Bone marrow (tissue), 2 donors: ENCODE measurements at regions not wholly inside any gene's neighbourhood (a gene's known extent, or its start where the extent isn't known, plus 50 kb on each side); places are given as distances from the start of the nearest gene placed in this dataset.
A peak's percentile ranks its signal among the peaks of the same experiment; 100 is the strongest.

ENCODE experiments used
- DNase-seq, 2 donors: peaks; one replicate each; lab custom pipeline; 2025; lab: John Stamatoyannopoulos, UW

DNA sequence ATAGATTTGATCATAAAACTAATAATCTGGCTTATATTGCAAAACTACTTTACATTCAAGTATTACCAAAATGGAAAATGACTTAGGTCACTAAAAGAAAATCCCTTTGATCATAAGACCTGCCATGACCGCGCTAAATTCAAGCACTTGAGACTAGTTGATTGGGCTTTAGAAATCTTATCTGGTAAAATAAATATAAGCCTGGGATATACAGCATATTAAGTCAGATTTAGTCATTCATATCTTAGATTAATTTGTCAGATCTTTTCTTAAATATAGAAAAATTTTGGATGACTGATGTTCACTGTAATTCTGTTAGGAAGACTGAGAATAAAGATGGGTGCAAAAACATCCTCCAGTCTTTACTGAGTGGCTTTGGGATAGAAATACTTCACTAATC, 450.0 kb downstream of the HTR7 start:
- DNase-seq = no peak

DNA sequence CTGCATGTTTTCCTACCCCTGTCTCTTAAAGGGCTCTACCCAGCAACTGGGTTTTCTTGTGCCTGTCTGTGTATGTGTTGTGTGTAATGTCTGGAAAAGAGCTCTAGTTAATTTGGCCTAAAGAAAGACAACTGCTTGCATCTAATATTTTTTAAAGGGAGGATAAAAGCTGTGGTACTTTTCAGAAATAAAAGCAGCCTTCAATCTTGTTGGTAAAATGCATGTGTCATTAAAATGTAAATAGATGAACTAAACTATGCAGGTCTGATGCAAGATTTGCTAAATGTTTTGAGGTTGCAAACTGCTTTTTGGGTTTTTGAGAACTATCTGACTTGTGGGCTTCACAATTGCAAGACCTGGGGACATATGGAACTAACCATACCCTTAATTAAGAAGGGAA, 445.3 kb downstream of the HTR7 start:
- DNase-seq = no peak

DNA sequence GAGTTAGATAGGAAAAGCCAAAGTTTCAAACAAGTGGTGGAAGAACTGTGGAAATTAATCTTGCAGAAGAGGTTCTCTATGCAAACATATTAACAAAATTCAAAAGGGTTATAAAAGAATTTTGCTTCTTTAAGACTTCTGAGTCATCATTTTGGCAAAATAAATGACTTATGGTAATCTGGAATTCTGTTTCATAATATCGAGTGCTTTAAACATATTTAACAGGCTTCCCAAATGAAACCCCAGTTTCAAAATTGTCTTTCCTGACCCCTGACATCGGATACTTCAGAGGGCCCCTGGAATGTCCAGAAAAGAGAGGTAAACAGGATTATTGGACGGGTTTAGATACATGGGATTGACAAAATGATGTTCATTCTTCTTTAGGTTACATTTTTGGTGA, 444.6 kb downstream of the HTR7 start:
- no peak for DNase-seq

DNA sequence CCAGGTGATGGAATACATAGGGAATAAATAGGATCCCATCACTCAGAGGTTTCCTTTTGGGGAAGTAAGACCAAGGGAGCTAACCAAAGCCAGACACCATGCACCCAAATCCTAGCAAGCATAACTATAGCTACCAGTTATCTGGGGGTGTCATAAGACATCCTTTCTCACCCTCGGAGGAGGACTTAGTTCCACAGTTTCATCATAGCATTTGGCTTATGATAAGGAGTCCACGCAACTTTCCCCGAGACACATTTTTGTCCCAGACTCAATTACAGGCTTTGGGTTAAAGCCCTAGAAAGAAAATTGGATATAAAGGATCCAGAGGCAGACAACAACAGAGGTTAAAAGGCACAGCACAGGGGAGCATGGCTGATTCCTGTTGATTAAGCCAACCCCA, 442.9 kb downstream of the HTR7 start:
- no peak for DNase-seq

DNA sequence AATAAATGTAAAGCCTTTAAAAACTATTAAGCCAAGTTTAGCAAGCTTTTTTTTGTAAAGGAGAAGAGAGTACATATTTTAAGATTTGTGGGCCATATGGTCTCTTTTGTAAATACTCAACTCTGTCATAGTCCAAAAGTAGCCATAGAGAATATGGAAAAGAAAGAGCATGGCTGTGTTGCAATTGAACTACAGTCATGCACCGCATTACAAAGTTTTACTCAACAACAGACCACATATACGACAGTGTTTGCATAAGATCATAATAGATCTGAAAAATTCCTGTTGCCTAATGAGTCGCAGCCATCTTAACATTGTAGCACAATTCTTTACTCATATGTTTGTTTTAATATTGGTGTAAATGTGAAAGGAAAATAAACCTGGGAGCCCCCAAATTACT, 440.8 kb downstream of the HTR7 start:
- no peak for DNase-seq

DNA sequence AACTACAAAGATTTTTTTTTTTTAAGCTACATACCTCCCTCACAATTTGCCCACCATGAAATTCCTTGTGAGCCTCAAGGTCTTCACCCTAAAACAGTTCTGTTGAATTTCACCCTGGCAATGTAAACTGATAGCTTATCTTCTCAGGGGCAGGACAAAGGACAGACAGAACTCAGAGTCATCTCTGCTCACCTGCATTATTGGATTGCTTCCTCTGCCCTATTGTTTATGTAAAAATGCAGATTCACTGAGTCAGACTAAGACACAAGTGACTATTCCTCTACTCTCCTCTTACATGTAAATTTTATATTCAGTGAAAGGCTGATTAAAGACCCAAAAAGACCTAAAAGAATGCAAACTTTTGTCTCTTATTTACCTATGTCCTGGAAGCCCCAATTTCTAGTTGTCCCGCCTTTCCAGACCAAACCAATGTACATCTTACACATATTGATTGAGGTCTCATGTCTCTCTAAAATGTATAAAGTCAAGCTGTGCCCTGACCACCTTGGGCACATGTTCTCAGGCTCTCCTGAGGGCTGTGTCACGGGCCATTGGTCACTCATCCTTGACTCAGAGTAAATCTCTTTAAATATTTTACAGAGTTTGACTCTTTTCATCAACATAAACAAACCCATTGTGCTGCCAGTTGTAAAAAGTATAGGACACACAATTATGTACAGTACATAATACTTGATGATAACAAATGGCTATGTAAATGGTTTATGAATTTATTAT, 440.2 kb downstream of the HTR7 start:
- no peak for DNase-seq

DNA sequence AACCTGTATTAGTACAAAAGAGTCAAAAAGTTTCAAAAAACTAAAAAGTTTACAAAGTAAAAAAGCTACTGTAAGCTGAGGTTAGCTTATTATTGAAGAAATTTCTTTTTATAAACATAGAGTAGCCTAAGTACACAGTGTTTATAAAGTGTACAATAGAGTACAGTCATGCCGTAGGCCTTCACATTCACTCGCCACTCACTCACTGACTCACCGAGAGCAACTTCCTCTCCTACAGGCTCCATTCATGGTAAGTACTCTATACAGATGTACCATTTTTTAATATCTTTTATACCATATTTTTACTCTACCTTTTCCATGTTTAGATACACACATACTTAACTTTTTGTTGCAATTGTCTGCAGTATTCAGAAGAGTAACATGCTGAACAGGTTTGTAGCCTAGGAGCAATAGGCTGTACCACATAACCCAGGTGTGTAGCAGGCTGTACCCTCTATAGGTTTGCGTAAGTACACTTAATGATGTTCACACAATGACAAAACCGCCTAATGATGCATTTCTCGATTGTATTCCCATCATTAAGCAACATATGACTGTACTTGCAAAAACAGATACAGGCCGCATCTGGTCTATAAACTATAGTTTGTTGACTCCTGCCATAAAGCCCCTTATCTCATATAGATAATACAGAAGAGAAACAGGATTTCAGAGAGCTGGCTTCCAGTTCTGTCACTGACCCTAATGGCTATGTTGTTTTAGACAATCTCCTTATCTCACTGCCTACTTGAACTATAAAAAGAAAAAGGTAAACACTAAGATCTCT, 438.8 kb downstream of the HTR7 start:
- DNase-seq = peak in 1 of 2 donors; percentile 0

DNA sequence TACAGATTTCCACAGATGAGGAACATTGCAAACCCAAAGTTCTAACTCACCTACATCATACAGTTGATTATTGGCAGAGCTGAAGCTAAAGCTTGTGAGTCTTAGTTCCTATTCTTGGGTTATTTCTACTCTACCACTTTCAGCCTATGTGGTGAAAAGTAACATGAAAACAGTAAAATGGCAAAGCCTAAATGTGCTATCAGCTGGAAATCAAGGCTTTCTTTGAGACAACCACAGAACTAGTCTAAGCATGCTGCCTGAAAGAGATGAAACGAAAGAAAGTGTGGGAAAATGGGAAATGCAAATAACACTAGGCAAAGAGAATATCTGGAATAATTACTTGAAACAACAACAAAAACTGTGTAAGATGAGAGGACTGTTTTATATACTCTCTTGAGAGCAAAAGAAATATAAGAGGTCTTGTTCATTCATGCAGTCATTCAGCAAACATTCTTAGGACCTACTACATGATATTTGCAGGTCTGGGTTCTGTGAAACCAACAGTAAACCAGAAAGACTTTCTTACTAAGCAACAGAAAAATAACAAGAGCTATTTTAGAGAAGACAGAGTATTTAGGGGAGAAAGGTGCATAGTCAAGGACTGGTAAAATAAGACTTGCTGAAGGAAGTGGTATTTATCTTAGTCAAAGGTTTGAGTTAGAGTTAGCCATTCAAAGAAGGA, 437.1 kb downstream of the HTR7 start:
- no peak for DNase-seq

DNA sequence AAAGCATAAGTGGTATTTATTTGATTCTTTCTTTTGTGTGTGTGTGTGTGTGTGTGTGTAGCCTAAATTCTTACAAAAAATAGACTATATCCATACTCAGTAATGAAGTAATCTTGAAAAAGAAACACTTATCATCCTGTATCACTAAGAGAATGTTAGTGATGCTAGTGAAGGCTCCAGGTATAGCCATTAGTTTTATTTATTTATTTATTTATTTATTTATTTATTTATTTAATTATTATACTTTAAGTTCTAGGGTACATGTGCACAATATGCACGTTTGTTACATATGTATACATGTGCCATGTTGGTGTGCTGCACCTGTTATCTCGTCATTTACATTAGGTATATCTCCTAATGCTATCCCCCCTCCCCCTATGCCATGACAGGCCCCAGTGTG, 436.0 kb downstream of the HTR7 start:
- no peak for DNase-seq

DNA sequence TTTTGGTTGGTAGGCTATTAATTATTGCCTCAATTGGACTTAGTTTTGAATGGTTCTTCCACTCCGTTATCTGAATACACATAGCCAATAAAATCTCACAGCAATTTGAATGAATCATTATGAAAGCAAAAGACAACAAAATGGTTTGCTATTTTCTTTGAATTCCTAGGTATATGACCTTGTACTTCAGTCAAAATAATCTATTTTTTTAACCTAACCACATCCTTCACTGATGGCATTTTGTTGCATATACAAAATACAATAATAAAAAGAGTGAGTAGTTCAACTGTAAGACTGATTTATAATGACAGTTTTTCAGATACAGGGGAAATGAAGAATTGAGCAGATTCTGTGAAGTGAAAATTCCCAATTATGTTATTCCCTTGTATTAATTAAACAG, 433.1 kb downstream of the HTR7 start:
- no peak for DNase-seq

DNA sequence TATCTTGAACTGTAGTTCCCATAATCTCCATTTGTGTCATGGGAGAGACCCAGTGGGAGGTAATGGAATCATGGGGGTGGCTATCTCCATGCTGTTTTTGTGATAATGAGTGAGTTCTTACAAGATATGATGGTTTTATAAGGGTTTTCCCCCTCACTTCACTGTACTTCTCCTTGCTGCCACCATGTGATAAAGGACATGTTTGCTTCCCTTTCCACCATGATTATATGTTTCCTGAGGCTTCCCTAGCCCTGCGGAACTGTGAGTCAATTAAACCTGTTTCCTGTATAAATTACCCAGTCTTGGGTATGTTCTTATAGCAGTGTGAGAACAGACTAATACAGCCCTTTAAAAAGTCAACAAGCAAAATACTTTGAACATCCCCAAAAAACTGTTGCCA, 427.7 kb downstream of the HTR7 start:
- DNase-seq = peak in 1 of 2 donors; percentile 36

DNA sequence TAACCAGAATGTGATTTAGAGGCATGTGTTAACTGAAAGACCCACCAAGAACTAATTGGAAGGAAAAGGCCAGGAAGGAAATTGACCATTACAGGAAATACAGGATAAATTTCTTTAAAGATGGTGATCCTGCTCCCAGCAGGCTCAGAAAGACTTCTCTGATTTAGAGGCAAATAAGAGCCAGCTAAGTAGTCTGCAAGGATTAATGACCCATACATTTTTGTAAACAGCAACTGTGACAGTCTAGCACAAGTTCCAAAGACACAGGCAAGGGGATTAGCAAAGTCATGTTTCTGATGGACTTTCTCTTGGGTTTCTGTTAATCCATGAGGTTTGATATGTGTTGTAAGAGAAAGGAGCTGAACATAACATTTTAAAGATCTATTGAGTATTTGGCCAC, 425.0 kb downstream of the HTR7 start:
- no peak for DNase-seq

DNA sequence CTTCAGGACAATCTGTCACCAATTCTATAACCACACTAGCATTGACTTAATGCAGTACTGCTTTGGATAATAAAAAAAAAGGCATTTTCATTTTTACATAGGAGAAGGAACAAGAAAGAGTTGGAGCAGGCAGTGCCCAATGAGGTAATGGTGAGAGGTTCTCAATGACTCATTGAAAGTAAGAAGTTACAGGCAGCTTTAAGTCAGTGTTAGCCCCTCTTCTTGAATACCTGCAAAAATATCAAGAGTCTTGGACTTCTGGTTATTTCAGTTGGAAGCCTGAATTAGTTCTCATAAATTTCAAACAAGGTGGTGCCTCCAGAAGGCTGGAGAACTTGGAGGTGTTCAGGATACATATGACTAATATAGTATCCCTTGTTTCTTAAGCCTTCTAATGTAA, 422.5 kb downstream of the HTR7 start:
- DNase-seq = no peak

DNA sequence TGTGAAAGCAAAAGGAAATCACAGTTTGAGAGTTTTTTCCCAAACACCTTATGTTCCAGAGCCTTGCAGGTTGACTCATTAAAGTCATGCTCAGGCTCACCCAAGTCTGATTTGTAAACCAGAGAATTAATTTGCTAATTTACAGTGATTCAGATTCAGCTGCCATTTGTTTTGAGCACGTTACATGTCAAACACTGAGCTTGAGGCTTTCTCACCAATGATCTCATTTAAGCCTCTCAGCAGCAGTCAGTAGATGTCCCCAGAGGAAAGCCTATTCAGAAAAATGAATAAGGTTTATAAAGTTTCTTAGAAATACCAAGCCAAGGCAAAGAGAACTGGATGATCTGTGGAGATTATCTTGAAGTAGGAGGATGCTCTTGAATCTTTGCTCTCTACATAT, 420.4 kb downstream of the HTR7 start:
- no peak for DNase-seq

DNA sequence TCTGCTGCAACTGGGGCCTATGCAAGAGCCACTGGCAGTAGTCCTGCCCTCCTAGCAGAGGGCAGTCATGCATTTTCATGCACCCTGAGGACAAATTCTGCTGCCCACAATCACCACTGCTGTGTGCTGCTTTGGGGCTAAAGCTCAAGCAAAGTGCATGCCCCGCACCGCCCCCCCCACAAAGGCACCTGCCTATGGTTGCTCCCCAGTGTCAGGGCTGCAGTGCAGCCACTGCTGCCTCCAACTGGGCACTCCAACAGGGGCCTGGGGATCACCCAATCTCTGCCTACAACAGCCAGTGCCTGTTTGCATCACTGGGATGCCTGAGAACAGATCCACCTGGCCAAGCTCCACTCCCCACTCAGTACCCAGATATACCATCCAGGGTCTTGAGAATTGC, 417.0 kb downstream of the HTR7 start:
- no peak for DNase-seq

DNA sequence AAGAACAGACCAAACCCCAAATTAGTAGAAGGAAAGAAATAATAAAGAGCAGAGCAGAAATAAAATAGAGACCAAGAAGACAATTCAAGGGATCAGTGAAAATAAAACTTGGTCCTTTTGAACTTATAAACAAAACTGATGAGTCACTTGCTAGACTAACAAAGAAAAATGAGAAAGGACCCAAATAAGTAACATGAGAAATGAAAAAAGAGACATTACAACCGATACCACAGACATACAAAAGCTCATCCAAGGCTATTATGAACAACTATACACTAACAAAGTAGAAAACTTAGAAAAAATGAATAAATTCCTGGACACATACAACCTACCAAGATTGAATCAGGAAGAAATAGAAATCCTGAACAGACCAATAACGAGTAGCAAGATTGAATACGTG, 414.5 kb downstream of the HTR7 start:
- DNase-seq = no peak

DNA sequence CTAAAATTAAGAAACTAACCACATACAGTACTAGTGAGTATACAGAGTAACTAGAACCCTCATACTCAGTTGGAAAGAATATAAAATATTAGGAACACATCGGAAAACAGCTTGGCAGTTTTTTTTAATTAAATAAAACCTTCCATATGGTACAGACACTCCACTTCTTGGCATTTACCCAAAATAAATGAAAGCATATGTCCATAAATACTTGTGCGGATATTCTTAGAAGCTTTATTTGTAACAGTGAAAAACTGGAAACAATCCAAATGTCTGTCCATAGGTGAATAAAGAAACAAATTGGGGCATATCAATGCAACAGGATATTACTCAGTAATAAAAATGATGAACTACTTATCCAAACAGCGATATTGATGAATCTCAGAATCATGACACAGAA, 410.0 kb downstream of the HTR7 start:
- no peak for DNase-seq

DNA sequence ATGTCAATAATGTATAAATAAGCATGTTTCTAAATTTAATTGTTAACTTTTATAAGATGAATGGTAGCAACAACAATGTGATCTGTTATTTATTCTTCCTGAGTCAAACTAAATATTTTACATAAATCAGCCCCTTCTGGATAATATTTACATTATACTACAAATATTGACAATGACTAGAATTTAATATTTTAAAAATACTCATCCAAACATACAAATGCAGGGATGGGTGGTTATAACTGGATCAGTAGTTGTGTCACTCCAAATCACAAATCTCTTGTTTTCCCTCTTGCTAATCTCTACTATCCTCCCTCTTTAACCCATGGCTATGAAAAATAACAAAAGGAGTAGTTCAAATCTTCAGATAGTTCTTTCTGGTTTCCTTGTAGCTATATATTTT, 407.0 kb downstream of the HTR7 start:
- DNase-seq = no peak

DNA sequence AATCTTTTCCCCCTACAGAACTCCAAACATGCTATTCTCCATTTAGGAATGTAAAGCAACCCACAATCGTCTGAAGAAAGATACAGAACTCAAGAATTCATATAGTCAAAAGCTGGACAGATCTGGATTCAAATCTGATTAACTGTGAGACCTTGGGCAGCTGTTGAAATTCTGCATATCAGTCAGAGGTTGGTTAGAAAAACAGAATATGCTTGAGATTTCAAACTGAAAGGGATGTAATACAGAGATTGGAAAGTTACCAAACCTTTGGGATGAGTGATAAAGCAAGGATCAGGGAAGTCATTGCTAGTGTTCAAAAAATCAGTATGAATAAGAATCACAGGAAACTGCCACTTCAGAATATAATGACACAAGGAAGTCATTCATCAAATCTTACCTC, 406.6 kb downstream of the HTR7 start:
- no peak for DNase-seq

DNA sequence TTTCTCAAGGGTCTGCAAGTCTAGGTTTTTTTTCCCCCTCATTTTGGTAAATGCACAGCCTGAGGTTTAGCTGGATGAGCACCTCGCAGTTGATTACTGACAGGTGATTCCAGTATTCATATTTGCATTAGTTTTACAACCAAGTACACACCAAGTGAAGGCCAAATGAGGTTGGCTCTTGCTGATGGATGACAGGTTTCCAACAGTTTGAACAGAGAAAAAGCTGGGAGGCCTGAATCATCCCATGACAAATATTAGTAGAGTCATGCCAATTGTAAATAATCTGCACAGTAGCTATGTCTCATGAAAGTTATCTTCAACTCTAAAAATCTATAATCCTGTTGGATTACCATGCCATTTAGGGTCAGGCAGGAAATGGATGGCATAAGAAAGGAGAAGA, 399.8 kb downstream of the HTR7 start:
- no peak for DNase-seq

DNA sequence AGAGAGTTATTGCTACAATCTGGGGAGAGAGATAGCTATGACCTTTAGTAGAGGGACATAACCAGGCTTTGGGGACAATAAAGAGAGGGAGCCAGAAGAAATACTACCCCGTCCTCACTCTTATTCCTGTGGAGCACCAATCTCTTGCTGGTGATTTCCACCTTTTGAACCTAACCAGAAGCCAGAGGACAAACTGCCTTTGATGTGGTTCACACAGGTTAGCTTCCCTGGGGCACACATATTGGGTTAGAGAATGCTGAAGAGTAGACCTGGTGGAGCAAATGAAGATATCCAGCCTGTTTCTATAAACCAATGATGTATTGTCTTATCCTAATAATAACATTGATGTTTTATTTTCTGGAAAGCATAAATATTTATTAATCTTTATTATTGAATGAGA, 399.3 kb downstream of the HTR7 start:
- no peak for DNase-seq

DNA sequence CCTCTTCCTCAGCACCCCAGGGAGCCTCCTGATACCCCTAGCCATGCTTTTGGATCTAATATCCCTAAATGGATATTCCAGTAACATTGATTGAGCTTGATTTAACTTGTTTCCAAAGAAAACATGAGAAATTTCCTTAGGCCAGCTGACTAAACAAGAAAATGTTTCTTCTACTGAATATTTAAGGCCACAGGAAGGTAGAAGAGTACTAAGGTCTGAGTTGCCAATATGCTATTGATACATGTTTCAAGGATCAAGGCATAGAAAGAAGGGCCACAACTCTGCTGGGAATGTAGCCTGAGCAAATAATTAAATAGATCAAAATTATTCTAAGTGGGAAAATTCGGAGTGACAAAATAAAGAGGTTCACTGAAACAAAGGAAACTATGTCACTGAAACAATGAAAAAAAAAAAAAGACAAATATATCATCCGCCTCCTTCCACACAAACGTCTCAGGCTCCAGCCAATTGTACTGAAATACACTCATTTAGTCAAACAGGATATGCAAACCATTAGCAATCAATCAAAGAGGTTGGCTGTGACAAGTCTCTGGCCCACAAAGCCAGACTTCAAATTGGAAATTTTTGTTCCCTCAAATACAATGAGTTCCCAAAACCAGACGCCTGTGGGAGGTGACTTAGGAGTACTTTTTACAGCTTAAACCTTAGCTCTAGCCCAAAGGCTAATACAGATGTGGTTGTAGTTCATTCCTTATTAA, 396.2 kb downstream of the HTR7 start:
- DNase-seq = no peak
